D721Med (cell line): ENCODE measurements at regions not wholly inside any gene's neighbourhood (a gene's known extent, or its start where the extent isn't known, plus 50 kb on each side); places are given as distances from the start of the nearest gene placed in this dataset.
"Not testable (repeated sequence)": the region's sequence is repeated elsewhere in the genome, so short reads cannot be mapped to it uniquely, and the experiment has no call there.

Experiments used
- DNase-seq: peaks from one replicate; pipeline ENCODE4 v3.0.0; 2011; ENCODE audit warnings: low spot score; ENCODE audit not compliant: insufficient read length
- FAIRE-seq: peaks from 2 replicates; lab custom pipeline; 2011; peaks lifted over from hg19 to GRCh38; lab: Jason Lieb, UNC
- CTCF ChIP-seq: IDR thresholded peaks from 2 replicates; pipeline ENCODE4 v1.5.1; 2012; ENCODE audit warnings: mild to moderate bottlenecking, control low read depth; ENCODE audit not compliant: insufficient read depth; ENCODE audit errors: missing control alignments

GRCh38 chr10:100642295-100642994, 102.9 kb upstream of the PAX2 start:
- FAIRE-seq: no peak
- DNase-seq: no peak

DNA sequence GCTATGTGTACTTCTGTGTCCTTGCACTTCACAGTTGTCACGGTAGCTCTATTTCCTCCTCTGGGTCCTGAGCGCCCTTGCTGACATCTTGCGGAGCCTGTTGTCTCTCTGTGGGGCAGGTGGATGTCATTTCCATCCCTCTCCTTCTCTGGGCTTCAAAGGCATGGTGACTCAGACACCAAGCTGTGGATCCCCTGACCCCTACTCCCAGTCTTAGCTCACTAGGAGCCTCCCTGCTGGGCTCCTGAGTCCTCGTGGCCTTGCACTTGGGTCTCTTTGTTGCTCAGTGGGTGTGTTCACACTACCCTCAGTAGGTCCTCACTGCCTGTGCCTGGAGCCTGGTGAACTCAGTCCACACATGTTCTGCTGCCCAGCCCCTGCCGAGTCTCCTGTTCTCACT, 100.3 kb upstream of the PAX2 start:
- DNase-seq (no peak), FAIRE-seq (no peak)
- no peak for TF ChIP-seq CTCF

More at GRCh38 chr10:100642295-100642994, 102.9 kb upstream of the PAX2 start:
- no peak for TF ChIP-seq CTCF

- TF ChIP-seq CTCF: no peak
- no peak for FAIRE-seq
- no peak for DNase-seq
Observed at GRCh38 chr10:100645613-100646392, 99.6 kb upstream of the PAX2 start.

DNA sequence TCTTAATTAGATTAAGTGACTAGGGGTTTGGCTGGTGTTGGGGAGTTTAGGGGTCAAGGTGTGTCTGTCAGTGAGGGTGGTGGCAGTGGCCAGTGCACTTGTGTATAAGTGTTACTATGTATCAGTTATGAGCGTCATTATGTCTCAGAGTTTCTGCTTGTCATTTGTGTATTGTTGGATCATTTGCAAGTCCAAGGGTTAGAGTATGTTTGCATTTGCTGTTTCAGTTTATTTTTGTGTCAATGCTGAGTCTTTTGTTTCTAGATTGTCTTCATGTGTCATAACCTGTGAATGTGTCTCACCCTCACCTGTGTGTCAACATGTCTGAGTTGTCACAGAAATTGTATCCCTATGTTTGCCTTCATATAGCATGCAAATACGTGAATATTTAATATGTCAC, 97.5 kb upstream of the PAX2 start:
- DNase-seq (no peak), FAIRE-seq (no peak)
- no peak for TF ChIP-seq CTCF

DNA sequence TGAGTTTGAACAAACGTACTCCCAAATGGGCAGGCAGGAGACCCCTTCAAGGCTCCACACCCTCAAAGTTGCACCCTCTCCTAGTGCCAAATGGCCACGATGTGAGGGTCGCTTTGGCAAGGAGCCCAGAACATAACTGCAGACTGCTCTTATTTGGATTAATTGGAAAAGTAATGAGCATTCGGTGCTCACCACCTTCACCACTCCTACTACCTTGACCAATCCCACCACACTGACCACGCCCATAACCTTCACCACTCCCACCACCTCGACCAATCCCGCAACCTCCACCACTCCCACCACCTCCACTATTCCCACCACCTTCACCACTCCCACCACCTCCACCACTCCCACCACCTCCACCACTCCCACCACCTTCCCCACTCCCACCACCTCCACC, 94.7 kb upstream of the PAX2 start:
- FAIRE-seq (no peak), DNase-seq (no peak)

GRCh38 chr10:100651099-100651498, 94.3 kb upstream of the PAX2 start:
- not testable (repeated sequence) for FAIRE-seq

More for the DNA sequence above, 94.7 kb upstream of the PAX2 start:
- TF ChIP-seq CTCF: no peak

DNA sequence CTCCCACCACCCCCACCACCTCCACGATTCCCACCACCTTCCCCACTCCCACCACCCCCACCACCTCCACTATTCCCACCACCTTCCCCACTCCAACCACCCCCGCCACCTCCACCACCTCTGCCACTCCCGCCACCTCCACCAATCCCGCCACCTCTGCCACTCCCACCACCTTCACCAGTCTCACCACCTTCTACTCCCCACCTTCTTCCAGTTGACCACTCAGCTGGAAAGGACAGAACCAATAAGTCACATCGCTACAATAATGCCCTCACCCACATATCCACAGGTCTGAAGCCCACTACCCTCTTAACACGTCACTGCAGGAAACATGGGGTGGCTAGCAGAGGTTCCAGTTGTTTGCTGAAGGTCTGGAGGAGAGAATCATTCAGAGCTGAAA, 93.5 kb upstream of the PAX2 start:
- FAIRE-seq (no peak), DNase-seq (no peak)
- no peak for TF ChIP-seq CTCF

More at GRCh38 chr10:100651099-100651498, 94.3 kb upstream of the PAX2 start:
- not testable (repeated sequence) for DNase-seq
